Neural cell (in vitro differentiated cells): ENCODE measurements at regions not wholly inside any gene's neighbourhood (a gene's known extent, or its start where the extent isn't known, plus 50 kb on each side); places are given as distances from the start of the nearest gene placed in this dataset.

ENCODE experiments used
- EP300 ChIP-seq: fragments of 450-650 bp; conservative IDR thresholded peaks from 2 replicates; pipeline ENCODE4 v1.6.1; 2014; ENCODE audit warnings: antibody characterized with exemption, mild to moderate bottlenecking, moderate library complexity; ENCODE audit not compliant: poor library complexity, severe bottlenecking
- EZH2 ChIP-seq: fragments of 200-600, 300-800 bp; shearing (Covaris generic), sonication (generic); IDR thresholded peaks from 2 replicates; pipeline ENCODE4 v1.6.1; 2014; ENCODE audit warnings: antibody characterized with exemption, low read length, borderline replicate concordance, mild to moderate bottlenecking; ENCODE audit not compliant: insufficient read depth, poor library complexity, severe bottlenecking
- MXI1 ChIP-seq: fragments of 450-650 bp; conservative IDR thresholded peaks from 2 replicates; pipeline ENCODE4 v1.6.1; 2014; ENCODE audit warnings: antibody characterized with exemption, mild to moderate bottlenecking; ENCODE audit not compliant: poor library complexity, severe bottlenecking
- POLR2AphosphoS5 ChIP-seq: IDR thresholded peaks from 2 replicates; pipeline ENCODE4 v1.6.1; 2012
- RAD21 ChIP-seq: fragments of 450-650 bp; conservative IDR thresholded peaks from 2 replicates; pipeline ENCODE4 v1.6.1; 2014; ENCODE audit warnings: antibody characterized with exemption, mild to moderate bottlenecking, moderate library complexity
- SMC3 ChIP-seq: fragments of 450-650 bp; conservative IDR thresholded peaks from 2 replicates; pipeline ENCODE4 v1.6.1; 2014; ENCODE audit warnings: antibody characterized with exemption, mild to moderate bottlenecking, moderate library complexity; ENCODE audit not compliant: poor library complexity
- TAF1 ChIP-seq: IDR thresholded peaks from 2 replicates; pipeline ENCODE4 v1.6.1; 2012; ENCODE audit warnings: low read depth
- TF ChIP-seq, protein P1 (sequence below): fragments of 450-650 bp; IDR thresholded peaks from 2 replicates; pipeline ENCODE4 v1.5.1; 2014; ENCODE audit warnings: antibody characterized with exemption, mild to moderate bottlenecking, moderate library complexity; ENCODE audit not compliant: poor library complexity, severe bottlenecking
- TF ChIP-seq, protein P2 (sequence below): IDR thresholded peaks from 2 replicates; pipeline ENCODE4 v1.6.1; 2012; ENCODE audit warnings: borderline replicate concordance

GRCh38 chr1:181987996-181988395 lies 73.5 kb downstream of the ZNF648 start:
- TF ChIP-seq POLR2AphosphoS5, result no peak
- TF ChIP-seq, protein P1, sequence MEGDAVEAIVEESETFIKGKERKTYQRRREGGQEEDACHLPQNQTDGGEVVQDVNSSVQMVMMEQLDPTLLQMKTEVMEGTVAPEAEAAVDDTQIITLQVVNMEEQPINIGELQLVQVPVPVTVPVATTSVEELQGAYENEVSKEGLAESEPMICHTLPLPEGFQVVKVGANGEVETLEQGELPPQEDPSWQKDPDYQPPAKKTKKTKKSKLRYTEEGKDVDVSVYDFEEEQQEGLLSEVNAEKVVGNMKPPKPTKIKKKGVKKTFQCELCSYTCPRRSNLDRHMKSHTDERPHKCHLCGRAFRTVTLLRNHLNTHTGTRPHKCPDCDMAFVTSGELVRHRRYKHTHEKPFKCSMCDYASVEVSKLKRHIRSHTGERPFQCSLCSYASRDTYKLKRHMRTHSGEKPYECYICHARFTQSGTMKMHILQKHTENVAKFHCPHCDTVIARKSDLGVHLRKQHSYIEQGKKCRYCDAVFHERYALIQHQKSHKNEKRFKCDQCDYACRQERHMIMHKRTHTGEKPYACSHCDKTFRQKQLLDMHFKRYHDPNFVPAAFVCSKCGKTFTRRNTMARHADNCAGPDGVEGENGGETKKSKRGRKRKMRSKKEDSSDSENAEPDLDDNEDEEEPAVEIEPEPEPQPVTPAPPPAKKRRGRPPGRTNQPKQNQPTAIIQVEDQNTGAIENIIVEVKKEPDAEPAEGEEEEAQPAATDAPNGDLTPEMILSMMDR, result no peak
- no peak for TF ChIP-seq EZH2
- no peak for TF ChIP-seq EP300
- no peak for TF ChIP-seq SMC3
- TF ChIP-seq TAF1, result no peak
- TF ChIP-seq, protein P2, sequence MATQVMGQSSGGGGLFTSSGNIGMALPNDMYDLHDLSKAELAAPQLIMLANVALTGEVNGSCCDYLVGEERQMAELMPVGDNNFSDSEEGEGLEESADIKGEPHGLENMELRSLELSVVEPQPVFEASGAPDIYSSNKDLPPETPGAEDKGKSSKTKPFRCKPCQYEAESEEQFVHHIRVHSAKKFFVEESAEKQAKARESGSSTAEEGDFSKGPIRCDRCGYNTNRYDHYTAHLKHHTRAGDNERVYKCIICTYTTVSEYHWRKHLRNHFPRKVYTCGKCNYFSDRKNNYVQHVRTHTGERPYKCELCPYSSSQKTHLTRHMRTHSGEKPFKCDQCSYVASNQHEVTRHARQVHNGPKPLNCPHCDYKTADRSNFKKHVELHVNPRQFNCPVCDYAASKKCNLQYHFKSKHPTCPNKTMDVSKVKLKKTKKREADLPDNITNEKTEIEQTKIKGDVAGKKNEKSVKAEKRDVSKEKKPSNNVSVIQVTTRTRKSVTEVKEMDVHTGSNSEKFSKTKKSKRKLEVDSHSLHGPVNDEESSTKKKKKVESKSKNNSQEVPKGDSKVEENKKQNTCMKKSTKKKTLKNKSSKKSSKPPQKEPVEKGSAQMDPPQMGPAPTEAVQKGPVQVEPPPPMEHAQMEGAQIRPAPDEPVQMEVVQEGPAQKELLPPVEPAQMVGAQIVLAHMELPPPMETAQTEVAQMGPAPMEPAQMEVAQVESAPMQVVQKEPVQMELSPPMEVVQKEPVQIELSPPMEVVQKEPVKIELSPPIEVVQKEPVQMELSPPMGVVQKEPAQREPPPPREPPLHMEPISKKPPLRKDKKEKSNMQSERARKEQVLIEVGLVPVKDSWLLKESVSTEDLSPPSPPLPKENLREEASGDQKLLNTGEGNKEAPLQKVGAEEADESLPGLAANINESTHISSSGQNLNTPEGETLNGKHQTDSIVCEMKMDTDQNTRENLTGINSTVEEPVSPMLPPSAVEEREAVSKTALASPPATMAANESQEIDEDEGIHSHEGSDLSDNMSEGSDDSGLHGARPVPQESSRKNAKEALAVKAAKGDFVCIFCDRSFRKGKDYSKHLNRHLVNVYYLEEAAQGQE, result no peak
- TF ChIP-seq RAD21, result no peak
- TF ChIP-seq MXI1, result no peak
